Caco-2 (cell line): ENCODE measurements at regions not wholly inside any gene's neighbourhood (a gene's known extent, or its start where the extent isn't known, plus 50 kb on each side); places are given as distances from the start of the nearest gene placed in this dataset.

ENCODE experiments used
- BruUV-seq: library from RNA; stranded (reverse); fragments of 400-500 nt; replicated peaks from 2 replicates; lab custom pipeline; 2021; lab: Mats Ljungman, UMichigan
- CTCF ChIA-PET: fragments of 300-600 bp; sonication (Branson Sonifier 250); formaldehyde crosslinking; loops from one replicate; lab custom pipeline; 2022; ENCODE audit warnings: antibody characterized with exemption; lab: Charles Lee
- POLR2A ChIA-PET: fragments of 300-600 bp; sonication (Branson Sonifier 250); formaldehyde crosslinking; loops from one replicate; lab custom pipeline; 2022; ENCODE audit warnings: antibody characterized with exemption; lab: Charles Lee
- DNase-seq, 2 experiments: peaks; one replicate each; pipeline versions ENCODE4 v3.0.0 to v3.0.0-alpha.2; 2020 to 2022
- H3K27me3 ChIP-seq: replicated peaks from 2 replicates; pipeline ENCODE4 v1.6.0; 2011; ENCODE audit warnings: low read length; ENCODE audit not compliant: control insufficient read depth, insufficient read depth
- H3K36me3 ChIP-seq: 2 replicates; pipeline ENCODE4 v1.5.1; 2011; ENCODE audit warnings: low read length; ENCODE audit not compliant: control insufficient read depth, insufficient read depth
- H3K4me1 ChIP-seq: fragments of 250-450 bp; sonication (Bioruptor Pico); 2 replicates; pipeline ENCODE4 v1.5.1; 2020; ENCODE audit warnings: mild to moderate bottlenecking
- H3K4me3 ChIP-seq: 2 replicates; pipeline ENCODE4 v1.5.1; 2011; ENCODE audit warnings: low read depth, mild to moderate bottlenecking, control low read depth, low read length
- H3K9me3 ChIP-seq: fragments of 250-450 bp; sonication (Bioruptor Pico); 2 replicates; pipeline ENCODE4 v1.5.1; 2020; ENCODE audit warnings: mild to moderate bottlenecking, moderate library complexity
- H3K27ac Mint-ChIP-seq: one replicate; pipeline ENCODE4 v1.8.0; 2022; ENCODE audit warnings: mixed read lengths; ENCODE audit not compliant: unreplicated experiment
- H3K27me3 Mint-ChIP-seq: one replicate; pipeline ENCODE4 v1.8.0; 2022; ENCODE audit warnings: mixed read lengths; ENCODE audit not compliant: insufficient read depth, unreplicated experiment
- H3K36me3 Mint-ChIP-seq: one replicate; pipeline ENCODE4 v1.8.0; 2022; ENCODE audit warnings: mild to moderate bottlenecking, mixed read lengths; ENCODE audit not compliant: insufficient read depth, unreplicated experiment
- H3K4me1 Mint-ChIP-seq: one replicate; pipeline ENCODE4 v1.8.0; 2022; ENCODE audit warnings: low read depth, mixed read lengths; ENCODE audit not compliant: unreplicated experiment
- H3K4me3 Mint-ChIP-seq: one replicate; pipeline ENCODE4 v1.8.0; 2022; ENCODE audit warnings: mild to moderate bottlenecking, moderate library complexity, mixed read lengths; ENCODE audit not compliant: unreplicated experiment
- H3K9me3 Mint-ChIP-seq: one replicate; pipeline ENCODE4 v1.8.0; 2022; ENCODE audit warnings: mixed read lengths; ENCODE audit not compliant: unreplicated experiment
- CTCF ChIP-seq, 2 experiments: fragments of 200-600 bp in 1 of 2; IDR thresholded peaks; 1 replicate in 1 of 2; 2 replicates in 1 of 2; pipeline versions ENCODE4 v1.5.1 to v1.8.0; 2011 to 2022; ENCODE audit warnings: antibody characterized with exemption in 1 of 2, control low read depth in 1 of 2, inconsistent platforms in 1 of 2, low read depth in 1 of 2, low read length in 1 of 2, mild to moderate bottlenecking in 1 of 2, moderate library complexity in 1 of 2; ENCODE audit not compliant: insufficient read depth in 1 of 2, severe bottlenecking in 1 of 2, unreplicated experiment in 1 of 2
- intact Hi-C: fragments of 100-400 bp; cut with micrococcal nuclease; formaldehyde crosslinking; loops from one replicate; pipeline ENCODE4 v1.10.0; 2022; ENCODE audit not compliant: unreplicated experiment

- Mint-ChIP-seq H3K36me3 (no peaks in the 10 kb centered on the region), H3K4me3 (no peak overlapping the region), H3K9me3 (no peaks in the 10 kb centered on the region), H3K27me3 (no peaks in the 10 kb centered on the region), H3K27ac (no peak overlapping the region), H3K4me1 (peaks cover 14% of the 10 kb centered on the region)
- BruUV-seq = no TSS peak
- no peak for TF ChIP-seq CTCF (IDR thresholded peaks at IDR 0.05; ENCODE audit: insufficient read depth in 1 of 2, low read depth in 1 of 2, low read length in 1 of 2, severe bottlenecking in 1 of 2, unreplicated experiment in 1 of 2)
- ChIA-PET POLR2A (no interaction called here), CTCF (no interaction called here)
- no peaks in the 10 kb centered on the region for H3K9me3 ChIP-seq
- DNase-seq = no peak
- H3K36me3 ChIP-seq = no peaks in the 10 kb centered on the region
- intact Hi-C loops = no loop called here
- H3K4me3 ChIP-seq = no peak overlapping the region
- H3K4me1 ChIP-seq = no peaks in the 10 kb centered on the region
- no peaks in the 10 kb centered on the region for H3K27me3 ChIP-seq
These were observed 319.8 kb upstream of the TLE3 start for GRCh38 chr15:70417535-70417934.

- Histone ChIP-seq H3K27me3 (no peaks in the 10 kb centered on the region), H3K4me1 (peaks cover 6% of the 10 kb centered on the region), H3K9me3 (no peaks in the 10 kb centered on the region), H3K4me3 (no peak overlapping the region), H3K36me3 (no peaks in the 10 kb centered on the region)
- no peak for TF ChIP-seq CTCF (IDR thresholded peaks at IDR 0.05; ENCODE audit: insufficient read depth in 1 of 2, low read depth in 1 of 2, low read length in 1 of 2, severe bottlenecking in 1 of 2, unreplicated experiment in 1 of 2)
- ChIA-PET CTCF (no interaction called here), POLR2A (no interaction called here)
- BruUV-seq = no TSS peak
- no peak overlapping the region for H3K27ac Mint-ChIP-seq
- peaks cover 15% of the 10 kb centered on the region for H3K4me1 Mint-ChIP-seq
- H3K9me3 Mint-ChIP-seq = no peaks in the 10 kb centered on the region
- H3K4me3 Mint-ChIP-seq = no peak overlapping the region
- intact Hi-C loops = no loop called here
- H3K36me3 Mint-ChIP-seq = no peaks in the 10 kb centered on the region
- H3K27me3 Mint-ChIP-seq = no peaks in the 10 kb centered on the region
- DNase-seq = no peak
These were observed 319.1 kb upstream of the TLE3 start for GRCh38 chr15:70416829-70417228.

GRCh38 chr15:70415398-70415797 lies 317.7 kb upstream of the TLE3 start:
- Histone ChIP-seq H3K27me3 (no peaks in the 10 kb centered on the region), H3K4me3 (no peak overlapping the region), H3K4me1 (peaks cover 19% of the 10 kb centered on the region), H3K9me3 (no peaks in the 10 kb centered on the region), H3K36me3 (no peaks in the 10 kb centered on the region)
- Mint-ChIP-seq H3K4me3 (no peak overlapping the region), H3K9me3 (no peaks in the 10 kb centered on the region), H3K27ac (no peak overlapping the region), H3K27me3 (no peaks in the 10 kb centered on the region), H3K4me1 (peaks cover 14% of the 10 kb centered on the region), H3K36me3 (no peaks in the 10 kb centered on the region)
- no TSS peak for BruUV-seq
- intact Hi-C loops = no loop called here
- no peak for TF ChIP-seq CTCF (IDR thresholded peaks at IDR 0.05; ENCODE audit: insufficient read depth in 1 of 2, low read depth in 1 of 2, low read length in 1 of 2, severe bottlenecking in 1 of 2, unreplicated experiment in 1 of 2)
- no peak for DNase-seq
- POLR2A ChIA-PET = no interaction called here
- CTCF ChIA-PET = no interaction called here
